GM12872 (cell line): ENCODE measurements at regions not wholly inside any gene's neighbourhood (a gene's known extent, or its start where the extent isn't known, plus 50 kb on each side); places are given as distances from the start of the nearest gene placed in this dataset.

Experiments used
- CTCF ChIP-seq: IDR thresholded peaks from 3 replicates; pipeline ENCODE4 v1.5.1; 2011; ENCODE audit warnings: low read depth, mild to moderate bottlenecking, low read length, moderate library complexity; ENCODE audit not compliant: insufficient read depth

GRCh38 chr3:177426106-177426877 lies 229.0 kb upstream of the TBL1XR1 start:
- no peak for TF ChIP-seq CTCF

GRCh38 chr3:177426878-177427495 lies 229.7 kb upstream of the TBL1XR1 start:
- no peak for TF ChIP-seq CTCF

- TF ChIP-seq CTCF: no peak
Measured at GRCh38 chr3:177427540-177427939, 230.3 kb upstream of the TBL1XR1 start.

- no peak for TF ChIP-seq CTCF
Measured at GRCh38 chr3:177429079-177429478, 231.8 kb upstream of the TBL1XR1 start.

GRCh38 chr3:177429771-177430170 lies 232.5 kb upstream of the TBL1XR1 start:
- no peak for TF ChIP-seq CTCF

GRCh38 chr3:177430653-177431052 lies 233.4 kb upstream of the TBL1XR1 start:
- TF ChIP-seq CTCF: no peak

GRCh38 chr3:177431525-177432176 lies 234.4 kb upstream of the TBL1XR1 start:
- no peak for TF ChIP-seq CTCF
